HepG2 (cell line): ENCODE measurements at regions not wholly inside any gene's neighbourhood (a gene's known extent, or its start where the extent isn't known, plus 50 kb on each side); places are given as distances from the start of the nearest gene placed in this dataset.

Experiments used
- ATF3 ChIP-seq: sonication (generic); formaldehyde crosslinking; IDR thresholded peaks from 2 replicates; pipeline ENCODE4 v1.4.0; 2020; ENCODE audit warnings: missing genetic modification reagents
- ZNF569 ChIP-seq: sonication (generic); formaldehyde crosslinking; IDR thresholded peaks from 2 replicates; pipeline ENCODE4 v1.5.0; 2020; ENCODE audit warnings: mild to moderate bottlenecking, missing genetic modification reagents, moderate library complexity, borderline replicate concordance

- no peak for TF ChIP-seq ZNF569
- TF ChIP-seq ATF3 (CRISPR knock-in tag) = no peak
These were observed 185.8 kb upstream of the SMIM30 start for GRCh38 chr7:113304104-113304503.
